Endothelial cell of hepatic sinusoid (primary cell): ENCODE measurements at regions not wholly inside any gene's neighbourhood (a gene's known extent, or its start where the extent isn't known, plus 50 kb on each side); places are given as distances from the start of the nearest gene placed in this dataset.

Experiments
- in situ Hi-C: cut with HindIII; loops from 2 replicates; pipeline ENCODE4 v1.10.0; 2017; ENCODE audit warnings: low sequenced_read_pairs

GRCh38 chr10:130932326-130933007 is 379.1 kb downstream of the TCERG1L start:
- in situ Hi-C loops: no loop called here

- in situ Hi-C loops: no loop called here
Observed at GRCh38 chr10:130933008-130933390, 378.5 kb downstream of the TCERG1L start.

DNA sequence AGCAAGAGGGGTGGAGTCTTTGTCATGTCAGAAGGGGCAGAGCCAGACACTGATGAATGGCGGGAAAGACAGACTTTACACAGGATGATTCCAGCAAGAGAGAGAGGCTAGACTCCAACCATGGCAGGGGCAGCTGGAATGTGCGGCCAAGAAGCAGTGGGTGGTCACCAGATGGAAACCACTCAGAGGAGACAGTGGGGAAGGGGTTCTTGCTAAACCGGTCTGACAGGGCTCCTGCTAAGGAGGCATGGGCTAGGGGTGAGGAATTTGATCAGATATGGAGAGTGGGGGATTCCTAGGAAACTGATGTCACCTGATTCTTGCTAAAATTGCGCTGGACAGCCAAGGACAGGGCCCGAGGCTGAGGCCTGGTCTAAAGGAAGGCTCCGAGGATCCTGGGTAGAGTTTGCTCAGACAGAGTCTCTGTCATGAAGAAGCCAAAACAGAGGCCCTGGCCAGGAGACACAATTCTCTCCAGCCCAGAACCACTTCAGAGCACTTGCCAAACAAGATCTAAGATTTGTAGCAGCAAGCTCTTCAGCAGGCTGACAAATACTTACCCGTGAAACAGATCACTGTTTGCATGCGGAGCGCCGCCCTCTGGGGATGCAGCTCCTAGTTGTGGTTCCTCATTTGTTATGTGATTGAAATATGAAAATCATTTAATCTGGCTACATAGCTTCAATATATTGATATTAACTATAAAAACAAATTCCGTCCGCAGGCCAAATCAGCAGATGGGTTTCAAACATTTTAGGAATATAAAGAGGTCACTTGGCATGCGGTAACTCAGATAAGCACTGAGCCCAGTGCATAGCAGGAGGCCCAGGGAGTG is 377.0 kb downstream of the TCERG1L start:
- in situ Hi-C loops: loop anchor here (5.0 kb wide), 1 partner anchor 93 kb away; no protein-coding TSS in a partner anchor

- in situ Hi-C loops: loop anchor here (5.0 kb wide), 1 partner anchor 92 kb away; no protein-coding TSS in a partner anchor
Observed at GRCh38 chr10:130935128-130935439, 376.4 kb downstream of the TCERG1L start.

DNA sequence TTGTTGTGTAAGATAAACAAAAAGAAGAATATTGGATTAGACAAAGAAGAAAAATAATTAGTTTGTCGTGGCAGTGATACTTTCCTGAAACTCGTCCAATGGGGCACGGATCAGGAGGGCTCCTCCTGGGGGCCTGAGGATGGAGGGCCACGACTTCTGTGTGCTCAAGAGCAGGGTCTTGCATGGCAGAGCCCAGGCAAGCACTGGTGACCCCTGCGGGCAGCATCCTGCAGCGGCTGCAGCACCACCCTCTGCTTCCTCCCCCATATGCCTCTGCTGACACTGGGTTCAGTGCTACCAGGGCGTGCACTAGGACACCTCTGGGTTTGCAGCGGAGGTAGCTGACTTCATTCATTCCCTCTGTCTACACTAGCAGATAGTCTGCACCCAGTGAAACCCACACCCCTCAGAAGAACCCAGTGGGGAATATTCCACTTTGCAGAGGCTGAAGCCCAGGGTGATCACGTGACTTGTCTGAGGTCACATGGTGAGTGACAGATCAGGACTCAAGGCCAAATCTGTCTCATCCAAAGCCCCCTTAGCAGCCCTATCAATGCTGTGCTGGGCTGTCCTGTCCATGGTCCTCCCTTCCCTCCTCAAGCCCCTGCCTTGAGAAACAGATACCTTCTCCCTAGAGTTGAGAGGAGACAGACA is 375.5 kb downstream of the TCERG1L start:
- in situ Hi-C loops: loop anchor here (5.0 kb wide), 1 partner anchor 91 kb away; no protein-coding TSS in a partner anchor

GRCh38 chr10:130936851-130937250 is 374.7 kb downstream of the TCERG1L start:
- in situ Hi-C loops: loop anchor here (5.0 kb wide), 1 partner anchor 90 kb away; no protein-coding TSS in a partner anchor

DNA sequence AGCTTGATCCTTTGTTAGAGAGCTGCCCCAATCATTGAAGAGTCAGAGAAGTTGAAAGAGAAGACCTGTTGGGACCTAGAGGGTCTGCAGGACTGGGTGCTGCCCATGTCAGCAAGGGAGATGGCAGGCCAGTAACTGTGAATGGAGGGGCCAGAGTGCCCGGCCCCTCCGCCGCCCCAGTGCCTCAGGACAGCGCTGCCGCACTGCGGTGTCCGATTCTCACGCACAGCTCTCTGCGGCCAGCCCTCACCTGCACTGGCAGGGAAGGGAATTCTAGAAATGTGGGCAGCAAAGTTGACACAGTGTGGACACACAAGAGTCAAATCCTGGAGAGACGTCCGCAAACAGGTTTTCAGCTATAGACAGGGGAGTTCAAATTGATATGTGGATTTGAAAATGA is 373.5 kb downstream of the TCERG1L start:
- in situ Hi-C loops: loop anchor here (5.0 kb wide), 1 partner anchor 89 kb away; no protein-coding TSS in a partner anchor

GRCh38 chr10:130938891-130939290 is 372.6 kb downstream of the TCERG1L start:
- in situ Hi-C loops: loop anchor here (5.0 kb wide), 1 partner anchor 88 kb away; no protein-coding TSS in a partner anchor

DNA sequence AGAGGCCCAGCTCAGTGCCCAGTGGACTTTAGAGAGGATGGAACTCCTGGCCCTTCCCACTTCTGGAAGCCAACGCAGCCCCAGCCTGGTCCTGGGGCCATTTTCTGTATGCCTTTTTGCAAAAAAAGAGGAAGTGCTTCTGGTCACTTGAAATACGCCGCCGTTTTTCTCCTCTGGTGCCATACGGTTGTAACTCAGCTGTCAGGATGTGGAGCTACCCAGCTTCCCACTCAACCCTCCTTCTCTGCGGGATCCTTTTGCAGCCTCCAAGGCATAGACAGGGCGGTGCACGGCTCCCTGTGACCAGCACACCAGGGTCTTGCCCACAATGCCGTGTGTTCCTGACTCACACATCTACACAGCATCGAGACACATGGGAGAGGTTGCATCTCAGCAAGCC is 369.6 kb downstream of the TCERG1L start:
- in situ Hi-C loops: no loop called here

DNA sequence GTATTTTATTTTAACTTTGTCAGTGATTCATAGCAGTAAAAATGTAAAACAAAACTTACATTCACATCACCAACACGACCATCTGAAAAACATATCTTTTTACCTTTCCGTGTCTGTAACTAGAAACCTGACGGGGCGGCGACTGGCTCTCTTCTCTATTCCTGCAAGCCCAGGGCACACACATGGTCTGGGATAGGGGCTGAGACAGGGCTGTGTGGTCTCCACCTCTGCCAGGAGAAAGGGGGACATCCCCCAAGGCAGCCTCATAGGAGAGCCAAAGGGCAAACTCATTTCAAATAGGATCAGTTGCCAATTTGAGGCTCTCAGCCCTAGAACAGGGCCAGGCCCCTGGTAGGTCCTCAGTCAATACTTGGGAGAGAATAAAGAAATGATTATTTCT is 359.4 kb downstream of the TCERG1L start:
- in situ Hi-C loops: no loop called here

DNA sequence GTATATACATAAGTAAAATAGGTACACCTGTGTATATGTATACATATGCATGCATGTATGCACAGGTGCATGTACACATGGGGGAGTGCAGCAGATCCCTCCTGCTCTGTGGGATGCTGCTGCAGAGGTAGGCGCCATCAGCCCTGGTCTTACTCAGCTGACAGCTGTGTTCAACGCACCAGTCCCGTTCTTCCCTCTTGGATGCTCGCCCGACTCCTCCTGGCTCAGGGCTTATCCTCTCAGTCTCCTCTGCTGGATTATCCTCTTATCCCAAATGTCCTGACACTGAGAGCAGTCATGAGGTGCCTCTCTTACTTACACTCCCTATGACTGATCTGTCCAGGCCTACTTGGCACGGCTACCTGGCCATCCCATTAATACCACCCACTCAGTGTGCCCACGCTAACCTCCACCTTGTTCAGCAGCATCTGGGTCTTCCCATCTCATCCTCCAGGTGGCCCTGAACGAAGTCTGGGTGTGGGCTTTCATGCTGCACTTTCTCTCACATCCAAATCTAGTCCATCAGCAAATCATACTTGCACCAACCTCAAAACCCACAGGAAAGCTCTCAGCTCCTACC is 357.1 kb downstream of the TCERG1L start:
- in situ Hi-C loops: no loop called here

DNA sequence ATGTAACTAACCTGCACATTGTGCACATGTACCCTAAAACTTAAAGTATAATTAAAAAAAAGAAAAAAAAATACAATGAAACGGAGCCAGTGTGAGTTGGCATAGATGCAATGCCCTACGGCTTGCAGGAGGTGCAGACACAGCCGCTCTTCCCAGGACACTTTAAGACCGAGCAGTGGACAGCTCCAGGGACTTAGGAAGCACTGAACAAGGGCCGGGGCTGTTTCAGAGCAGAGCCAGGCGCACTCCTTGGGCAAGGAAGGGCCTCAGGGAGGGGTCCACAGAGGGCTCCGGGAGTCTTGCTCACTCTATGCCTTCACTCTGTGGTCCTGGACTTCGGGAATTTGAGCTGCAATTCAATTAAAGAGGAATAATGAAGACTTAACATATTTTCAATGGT is 355.3 kb downstream of the TCERG1L start:
- in situ Hi-C loops: no loop called here

- in situ Hi-C loops: no loop called here
Observed at GRCh38 chr10:130957423-130957822, 354.1 kb downstream of the TCERG1L start.

DNA sequence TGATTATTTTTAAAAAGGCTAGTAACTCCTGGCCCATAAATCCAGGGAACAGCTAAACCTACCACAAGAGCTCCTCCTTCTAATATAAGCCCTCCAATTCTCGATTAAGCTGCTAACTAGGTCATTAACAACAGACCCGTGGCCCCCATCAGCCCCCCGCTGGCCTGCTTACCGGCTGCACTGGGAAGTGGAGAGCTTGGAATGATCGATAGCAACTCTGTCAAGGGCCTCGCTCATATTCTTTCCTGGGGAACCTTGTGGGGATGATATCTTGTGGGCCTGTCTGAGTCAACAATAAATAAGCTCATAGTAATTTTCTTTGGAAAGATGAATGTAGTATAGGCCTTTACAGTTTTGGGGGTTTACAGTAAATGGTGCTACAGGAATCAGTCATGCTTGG is 353.5 kb downstream of the TCERG1L start:
- in situ Hi-C loops: no loop called here

GRCh38 chr10:130958981-130959751 is 352.4 kb downstream of the TCERG1L start:
- in situ Hi-C loops: no loop called here

DNA sequence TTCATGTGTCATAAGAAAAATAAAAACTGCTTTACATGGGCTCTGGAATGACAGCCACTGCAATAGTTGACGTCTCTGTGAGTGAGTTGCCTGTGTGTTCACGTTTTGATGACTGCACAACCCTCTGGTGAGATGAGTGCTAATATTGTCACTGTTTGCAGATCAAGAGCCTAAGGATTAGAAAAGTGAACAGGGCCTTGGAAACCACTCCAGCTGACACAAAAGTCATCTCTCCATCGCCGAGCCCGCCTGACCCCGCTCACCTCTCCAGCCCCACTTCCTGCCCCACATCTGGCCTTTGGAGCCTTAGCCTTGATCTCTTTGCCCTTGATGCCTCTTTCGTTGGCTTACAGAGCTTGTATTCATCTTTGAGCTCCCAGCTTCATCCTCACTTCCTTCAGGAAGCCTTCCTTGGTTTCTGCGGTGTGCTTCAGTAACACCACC is 351.7 kb downstream of the TCERG1L start:
- in situ Hi-C loops: no loop called here

GRCh38 chr10:130960531-130960930 is 351.0 kb downstream of the TCERG1L start:
- in situ Hi-C loops: no loop called here

GRCh38 chr10:130961506-130962239 is 349.8 kb downstream of the TCERG1L start:
- in situ Hi-C loops: no loop called here

DNA sequence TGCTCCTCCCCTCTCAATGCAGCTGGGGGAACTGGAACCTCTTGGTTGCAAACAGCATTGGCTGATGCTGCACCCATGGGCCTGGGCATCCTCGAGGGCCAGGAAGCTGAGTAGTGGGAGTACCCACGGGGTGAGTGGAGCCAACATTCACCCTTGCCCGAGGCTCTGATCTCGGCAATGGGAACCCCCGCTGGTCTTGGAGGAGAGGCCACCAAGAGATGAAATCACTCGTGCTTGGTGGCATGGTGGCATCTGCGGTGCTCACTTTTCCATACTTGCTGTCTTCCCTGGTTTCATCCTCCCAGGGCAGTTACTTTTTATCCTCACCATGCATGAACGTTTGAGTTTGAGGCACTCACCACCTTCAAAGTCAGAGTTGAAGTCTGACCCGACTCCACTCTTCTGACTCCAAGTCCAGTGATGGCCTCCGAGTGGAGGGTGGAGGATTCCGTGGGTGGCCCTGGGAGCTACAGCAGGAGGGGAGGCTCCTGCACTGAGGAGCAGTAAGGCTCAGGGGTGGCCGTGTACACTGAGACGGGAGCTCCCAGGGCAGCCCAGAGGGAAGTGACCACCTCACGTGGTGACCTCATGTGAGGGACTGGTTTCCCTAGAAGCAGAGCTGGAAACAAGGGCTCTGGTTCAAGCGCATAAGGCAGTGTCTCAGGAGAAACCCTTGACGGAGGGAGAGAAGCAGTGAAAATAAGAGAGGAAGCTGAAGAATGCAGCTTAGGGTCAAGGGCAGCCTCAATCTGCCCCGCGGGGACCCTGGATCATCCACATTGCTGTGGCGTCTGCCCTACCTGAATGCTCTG is 349.1 kb downstream of the TCERG1L start:
- in situ Hi-C loops: no loop called here
